ENCODE measurements at regions not wholly inside any gene's neighbourhood (a gene's known extent, or its start where the extent isn't known, plus 50 kb on each side); places are given as distances from the start of the nearest gene placed in this dataset.

DNA sequence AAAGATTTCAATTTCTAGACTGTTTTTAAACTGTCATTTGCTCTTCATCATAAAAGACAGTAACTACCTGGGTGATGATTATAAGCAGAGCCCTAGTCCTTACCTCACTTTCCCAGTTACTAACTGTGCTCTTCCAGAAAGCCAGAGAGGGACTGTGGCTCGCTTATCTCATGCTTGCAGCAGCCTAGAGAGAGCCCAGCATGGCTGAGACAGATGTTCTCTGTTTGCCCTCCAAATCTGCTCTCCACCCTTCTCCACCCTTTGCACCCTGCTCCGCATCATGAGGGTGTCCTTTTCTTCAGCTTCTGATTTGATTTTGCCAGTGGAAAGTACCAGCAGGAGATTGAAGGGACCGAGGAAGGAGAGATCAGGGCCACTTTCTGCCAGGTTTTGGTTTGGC lies 61.2 kb upstream of the SELENOP start:
- Histone ChIP-seq H3K4me3 (ENCODE audit: extremely low read depth in 1 of 4, insufficient read depth in 2 of 4, low read depth in 3 of 4, low read length in 4 of 4) (no peak overlapping the region), H3K18ac (ENCODE audit: extremely low read depth, low read length) (no peak overlapping the region), H3K14ac (ENCODE audit: insufficient read length) (no peak overlapping the region), H4K5ac (ENCODE audit: insufficient read length, low read depth, low read length) (no peak overlapping the region), H3K23ac (ENCODE audit: insufficient read length) (no peak overlapping the region), H2AFZ (ENCODE audit: low read length) (0 out of 2 replicates have a peak overlapping the region, but pooled peaks have one; percentile 30), H3K4me1 (replicated peaks in 1 of 4; ENCODE audit: control insufficient read depth in 3 of 4, insufficient read depth in 4 of 4, low read length in 3 of 4) (no peaks in the 10 kb centered on the region; a peak in 1 of 7 replicates), H3K79me2 (ENCODE audit: control insufficient read depth in 1 of 2, insufficient read depth in 2 of 2, low read length in 2 of 2) (no peaks in the 10 kb centered on the region), H3K56ac (replicated peaks; ENCODE audit: insufficient read length, low read depth, low read length) (no peak overlapping the region), H3K4me2 (ENCODE audit: insufficient read depth in 1 of 2, low read depth in 2 of 2, low read length in 2 of 2) (no peak overlapping the region), H4K20me1 (replicated peaks in 1 of 2; ENCODE audit: control insufficient read depth in 1 of 2, insufficient read depth in 2 of 2, low read length in 2 of 2) (no peaks in the 10 kb centered on the region), H3K27ac (ENCODE audit: low read depth, low read length) (no peak overlapping the region; the same call in 1 of the 2 replicates), H3K9ac (replicated peaks in 1 of 4; ENCODE audit: extremely low read depth in 1 of 4, low read depth in 3 of 4, low read length in 3 of 4) (no peak overlapping the region), H2BK5ac (ENCODE audit: low read depth, low read length) (no peak overlapping the region), H2BK120ac (replicated peaks; ENCODE audit: low read depth, low read length) (no peak overlapping the region), H2BK20ac (ENCODE audit: low read length) (no peak overlapping the region), H4K8ac (ENCODE audit: extremely low read depth, insufficient read depth, low read length) (no peak overlapping the region), H3K36me3 (ENCODE audit: control insufficient read depth in 2 of 4, insufficient read depth in 4 of 4, low read length in 3 of 4) (no peaks in the 10 kb centered on the region), H2BK15ac (ENCODE audit: low read length) (no peak overlapping the region), H4K91ac (replicated peaks; ENCODE audit: insufficient read length, low read length) (no peak overlapping the region), H3K23me2 (ENCODE audit: low read depth, low read length) (no peaks in the 10 kb centered on the region; the same call in 1 of the 2 replicates), H3K27me3 (replicated peaks in 1 of 4; ENCODE audit: control insufficient read depth in 3 of 4, extremely low read depth in 1 of 4, insufficient read depth in 3 of 4, low read length in 3 of 4) (no peaks in the 10 kb centered on the region), H3K4ac (replicated peaks; ENCODE audit: insufficient read length, low read depth, low read length) (no peak overlapping the region), H3K79me1 (ENCODE audit: low read depth, low read length) (no peaks in the 10 kb centered on the region), H2AK5ac (ENCODE audit: low read depth, low read length) (no peak overlapping the region), H3K9me3 (ENCODE audit: insufficient read depth in 2 of 2, low read depth in 1 of 2, low read length in 1 of 2) (no peaks in the 10 kb centered on the region), H2BK12ac (ENCODE audit: low read depth, low read length) (no peak overlapping the region)
- no peak for DNase-seq (ENCODE audit: low read depth in 1 of 2, low spot score in 2 of 2)
- 78% methylated on average over 3 of the region's 3 CpGs; no CpG with 5 or more reads in 1 of the 2 experiments for WGBS, 2 experiments (ENCODE audit: extremely low coverage in 1 of 2, insufficient coverage in 1 of 2, insufficient read length in 1 of 2, insufficient replicate concordance in 2 of 2, low coverage in 1 of 2, low lambda C conversion rate in 2 of 2, missing lambda C conversion rate in 1 of 2)
- ChIA-PET CTCF (ENCODE audit: partially characterized antibody) (no interaction called here), POLR2A (ENCODE audit: partially characterized antibody) (no interaction called here)
- FAIRE-seq: no peak
- TF ChIP-seq, protein P1, sequence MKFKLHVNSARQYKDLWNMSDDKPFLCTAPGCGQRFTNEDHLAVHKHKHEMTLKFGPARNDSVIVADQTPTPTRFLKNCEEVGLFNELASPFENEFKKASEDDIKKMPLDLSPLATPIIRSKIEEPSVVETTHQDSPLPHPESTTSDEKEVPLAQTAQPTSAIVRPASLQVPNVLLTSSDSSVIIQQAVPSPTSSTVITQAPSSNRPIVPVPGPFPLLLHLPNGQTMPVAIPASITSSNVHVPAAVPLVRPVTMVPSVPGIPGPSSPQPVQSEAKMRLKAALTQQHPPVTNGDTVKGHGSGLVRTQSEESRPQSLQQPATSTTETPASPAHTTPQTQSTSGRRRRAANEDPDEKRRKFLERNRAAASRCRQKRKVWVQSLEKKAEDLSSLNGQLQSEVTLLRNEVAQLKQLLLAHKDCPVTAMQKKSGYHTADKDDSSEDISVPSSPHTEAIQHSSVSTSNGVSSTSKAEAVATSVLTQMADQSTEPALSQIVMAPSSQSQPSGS (IDR thresholded peaks at IDR 0.05; ENCODE audit: low read length): no peak
- TF ChIP-seq CEBPB (IDR thresholded peaks at IDR 0.05; ENCODE audit: low read depth, low read length) (no peak), CBX8 (IDR thresholded peaks at IDR 0.05; ENCODE audit: borderline replicate concordance, low read depth, low read length) (no peak), SP1 (IDR thresholded peaks at IDR 0.05; ENCODE audit: low read depth, low read length) (no peak), PHF8 (conservative IDR thresholded peaks at IDR 0.05; ENCODE audit: low read depth, low read length) (no peak), SUZ12 (IDR thresholded peaks at IDR 0.05; ENCODE audit: low read length) (no peak), RXRA (IDR thresholded peaks at IDR 0.05; ENCODE audit: insufficient read depth, low read depth, low read length) (no peak), SP2 (IDR thresholded peaks at IDR 0.05; ENCODE audit: low read length) (no peak), MAFK (IDR thresholded peaks at IDR 0.05; ENCODE audit: low read depth, low read length) (no peak), YY1 (IDR thresholded peaks at IDR 0.05; ENCODE audit: low read depth, low read length) (no peak), CTCF (IDR thresholded peaks at IDR 0.05; ENCODE audit: control extremely low read depth in 1 of 3, insufficient read depth in 1 of 3, low read depth in 1 of 3, low read length in 3 of 3) (no peak)
